ENCODE measurements at regions not wholly inside any gene's neighbourhood (a gene's known extent, or its start where the extent isn't known, plus 50 kb on each side); places are given as distances from the start of the nearest gene placed in this dataset.

GRCh38 chr16:89038811-89039735 is 54.6 kb upstream of the ACSF3 start:
- DNase-seq (ENCODE audit: low read depth), result no peak
- no peaks in the 10 kb centered on the region for H3K36me3 ChIP-seq (ENCODE audit: control insufficient read depth, insufficient read depth, low read length, severe bottlenecking)
- H3K9ac ChIP-seq (ENCODE audit: low read length), result no peak overlapping the region
- no peaks in the 10 kb centered on the region for H3K4me1 ChIP-seq (ENCODE audit: control insufficient read depth, insufficient read depth, low read length)
- peaks cover 55% of the 10 kb centered on the region for H3K27me3 ChIP-seq (replicated peaks; ENCODE audit: control insufficient read depth, insufficient read depth, low read length)
- no peaks in the 10 kb centered on the region for H3K9me3 ChIP-seq (ENCODE audit: control insufficient read depth, low read length)
- no peak overlapping the region for H3K4me3 ChIP-seq (ENCODE audit: low read length)

GRCh38 chr16:89039756-89040155 is 53.9 kb upstream of the ACSF3 start:
- no peak overlapping the region for H3K4me3 ChIP-seq (ENCODE audit: low read length)
- H3K4me1 ChIP-seq (ENCODE audit: control insufficient read depth, insufficient read depth, low read length), result no peaks in the 10 kb centered on the region
- no peaks in the 10 kb centered on the region for H3K9me3 ChIP-seq (ENCODE audit: control insufficient read depth, low read length)
- no peak for DNase-seq (ENCODE audit: low read depth)
- H3K36me3 ChIP-seq (ENCODE audit: control insufficient read depth, insufficient read depth, low read length, severe bottlenecking), result no peaks in the 10 kb centered on the region
- no peak overlapping the region for H3K9ac ChIP-seq (ENCODE audit: low read length)
- H3K27me3 ChIP-seq (replicated peaks; ENCODE audit: control insufficient read depth, insufficient read depth, low read length), result peaks cover 56% of the 10 kb centered on the region

DNA sequence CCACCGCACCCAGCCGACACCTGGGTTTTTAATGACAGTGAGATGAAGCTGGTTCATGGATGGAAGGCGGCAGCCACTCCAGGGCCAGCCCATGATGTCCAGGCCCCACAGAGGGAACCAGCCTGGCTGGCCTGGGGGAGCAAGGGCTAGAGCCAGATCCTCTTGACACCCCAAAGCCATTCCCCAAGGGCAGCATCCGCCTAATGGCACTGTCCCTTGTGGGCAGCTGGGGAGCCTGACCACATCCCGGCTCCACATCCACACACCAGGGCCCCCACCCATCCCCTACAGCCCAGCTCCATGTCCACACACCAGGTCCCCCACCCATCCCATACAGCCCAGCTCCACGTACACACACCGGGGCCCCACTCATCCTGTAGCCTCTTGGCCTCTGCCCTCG is 53.3 kb upstream of the ACSF3 start:
- no peak overlapping the region for H3K4me3 ChIP-seq (ENCODE audit: low read length)
- no peaks in the 10 kb centered on the region for H3K36me3 ChIP-seq (ENCODE audit: control insufficient read depth, insufficient read depth, low read length, severe bottlenecking)
- H3K27me3 ChIP-seq (replicated peaks; ENCODE audit: control insufficient read depth, insufficient read depth, low read length), result peaks cover 58% of the 10 kb centered on the region
- H3K4me1 ChIP-seq (ENCODE audit: control insufficient read depth, insufficient read depth, low read length), result no peaks in the 10 kb centered on the region
- DNase-seq (ENCODE audit: low read depth), result no peak
- H3K9me3 ChIP-seq (ENCODE audit: control insufficient read depth, low read length), result no peaks in the 10 kb centered on the region
- H3K9ac ChIP-seq (ENCODE audit: low read length), result no peak overlapping the region

GRCh38 chr16:89040861-89041570 is 52.6 kb upstream of the ACSF3 start:
- DNase-seq (ENCODE audit: low read depth), result no peak
- H3K36me3 ChIP-seq (ENCODE audit: control insufficient read depth, insufficient read depth, low read length, severe bottlenecking), result no peaks in the 10 kb centered on the region

DNA sequence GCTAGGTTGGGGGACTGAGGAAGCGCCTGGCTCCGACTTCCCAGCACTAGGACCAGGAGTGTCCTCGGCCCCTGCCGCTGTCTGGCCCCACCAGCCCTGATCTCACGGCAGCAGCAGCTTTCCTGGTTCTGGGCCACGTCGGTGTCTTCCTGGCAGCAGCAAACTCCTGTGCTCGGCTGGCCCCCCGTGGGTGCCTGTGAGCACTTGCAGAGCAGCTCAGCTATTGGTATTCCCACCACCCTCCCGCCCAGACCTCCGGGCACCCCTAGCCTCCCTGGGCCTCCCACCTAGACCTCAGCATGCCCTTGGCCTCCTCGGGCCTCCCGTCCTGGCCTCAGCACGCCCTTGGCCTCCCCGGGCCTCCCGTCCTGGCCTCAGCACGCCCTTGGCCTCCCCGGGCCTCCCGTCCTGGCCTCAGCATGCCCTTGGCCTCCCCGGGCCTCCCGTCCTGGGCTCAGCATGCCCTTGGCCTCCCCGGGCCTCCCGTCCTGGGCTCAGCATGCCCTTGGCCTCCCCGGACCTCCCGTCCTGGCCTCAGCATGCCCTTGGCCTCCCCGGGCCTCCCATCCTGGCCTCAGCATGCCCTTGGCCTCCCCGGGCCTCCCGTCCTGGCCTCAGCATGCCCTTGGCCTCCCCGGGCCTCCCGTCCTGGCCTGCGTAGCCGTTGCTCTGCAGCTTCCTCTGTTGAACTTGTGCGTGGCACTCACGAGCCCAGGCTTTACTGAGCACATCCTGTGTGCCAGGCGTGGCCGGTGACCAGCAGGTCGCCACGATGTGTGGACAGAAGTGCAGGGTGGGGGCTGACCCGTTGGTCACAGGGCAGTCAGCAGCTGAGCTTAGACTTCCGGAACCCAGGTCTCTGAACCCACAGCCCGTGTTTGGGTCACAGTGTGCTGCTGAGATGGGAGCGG is 51.8 kb upstream of the ACSF3 start:
- Histone ChIP-seq H3K36me3 (ENCODE audit: control insufficient read depth, insufficient read depth, low read length, severe bottlenecking) (no peaks in the 10 kb centered on the region), H3K4me1 (ENCODE audit: control insufficient read depth, insufficient read depth, low read length) (no peaks in the 10 kb centered on the region), H3K9me3 (ENCODE audit: control insufficient read depth, low read length) (peaks cover 3% of the 10 kb centered on the region), H3K9ac (ENCODE audit: low read length) (no peak overlapping the region), H3K4me3 (ENCODE audit: low read length) (no peak overlapping the region), H3K27me3 (replicated peaks; ENCODE audit: control insufficient read depth, insufficient read depth, low read length) (peaks cover 61% of the 10 kb centered on the region)
- no peak for DNase-seq (ENCODE audit: low read depth)

More at GRCh38 chr16:89040861-89041570, 52.6 kb upstream of the ACSF3 start:
- Histone ChIP-seq H3K27me3 (replicated peaks; ENCODE audit: control insufficient read depth, insufficient read depth, low read length) (peaks cover 57% of the 10 kb centered on the region), H3K9me3 (ENCODE audit: control insufficient read depth, low read length) (no peaks in the 10 kb centered on the region), H3K4me3 (ENCODE audit: low read length) (no peak overlapping the region), H3K4me1 (ENCODE audit: control insufficient read depth, insufficient read depth, low read length) (no peaks in the 10 kb centered on the region), H3K9ac (ENCODE audit: low read length) (no peak overlapping the region)

GRCh38 chr16:89042711-89043551 is 50.7 kb upstream of the ACSF3 start:
- DNase-seq (ENCODE audit: low read depth), result no peak
- Histone ChIP-seq H3K4me1 (ENCODE audit: control insufficient read depth, insufficient read depth, low read length) (no peaks in the 10 kb centered on the region), H3K4me3 (ENCODE audit: low read length) (no peak overlapping the region), H3K27me3 (replicated peaks; ENCODE audit: control insufficient read depth, insufficient read depth, low read length) (peaks cover 63% of the 10 kb centered on the region), H3K36me3 (ENCODE audit: control insufficient read depth, insufficient read depth, low read length, severe bottlenecking) (no peaks in the 10 kb centered on the region), H3K9ac (ENCODE audit: low read length) (no peak overlapping the region), H3K9me3 (ENCODE audit: control insufficient read depth, low read length) (peaks cover 3% of the 10 kb centered on the region)

GRCh38 chr16:89043636-89044417 is 49.8 kb upstream of the ACSF3 start:
- Histone ChIP-seq H3K9me3 (ENCODE audit: control insufficient read depth, low read length) (peaks cover 3% of the 10 kb centered on the region), H3K9ac (ENCODE audit: low read length) (no peak overlapping the region), H3K36me3 (ENCODE audit: control insufficient read depth, insufficient read depth, low read length, severe bottlenecking) (no peaks in the 10 kb centered on the region), H3K27me3 (replicated peaks; ENCODE audit: control insufficient read depth, insufficient read depth, low read length) (peaks cover 62% of the 10 kb centered on the region), H3K4me1 (ENCODE audit: control insufficient read depth, insufficient read depth, low read length) (no peaks in the 10 kb centered on the region), H3K4me3 (ENCODE audit: low read length) (no peak overlapping the region)
- DNase-seq (ENCODE audit: low read depth), result no peak
